Esophagus muscularis mucosa (tissue), 4 donors: ENCODE measurements at regions not wholly inside any gene's neighbourhood (a gene's known extent, or its start where the extent isn't known, plus 50 kb on each side); places are given as distances from the start of the nearest gene placed in this dataset.

Source experiments
- DNase-seq: peaks from one replicate; pipeline ENCODE4 v3.0.0-alpha.2; 2017; ENCODE audit errors: extremely low spot score
- H3K27ac ChIP-seq, 4 donors: fragments of 200-600 bp; sonication (generic); replicated peaks in 1 of 4; 1 replicate in 3 of 4; 2 replicates in 1 of 4; pipeline ENCODE4 v1.5.1; 2016 to 2019; ENCODE audit warnings: mild to moderate bottlenecking in 1 of 4
- H3K27me3 ChIP-seq, 4 donors: fragments of 200-600 bp; sonication (generic); one replicate each; pipeline versions ENCODE4 v1.5.1 to v1.6.0; 2016 to 2019
- H3K36me3 ChIP-seq, 4 donors: fragments of 200-600 bp; sonication (generic); one replicate each; pipeline ENCODE4 v1.5.1; 2016 to 2019
- H3K4me1 ChIP-seq, 4 donors: fragments of 200-600 bp; sonication (generic); one replicate each; pipeline ENCODE4 v1.5.1; 2016 to 2019
- H3K4me3 ChIP-seq, 4 donors: fragments of 200-600 bp; sonication (generic); 1 replicate in 2 of 4; 2 replicates in 2 of 4; pipeline ENCODE4 v1.5.1; 2016 to 2019; ENCODE audit warnings: mild to moderate bottlenecking in 4 of 4, moderate library complexity in 1 of 4
- H3K9me3 ChIP-seq, 4 donors: fragments of 200-600 bp; sonication (generic); 1 replicate in 3 of 4; 2 replicates in 1 of 4; pipeline ENCODE4 v1.5.1; 2016 to 2019
- EP300 ChIP-seq: sonication (generic); formaldehyde crosslinking; IDR thresholded peaks from one replicate; pipeline ENCODE4 v1.6.1; 2017; ENCODE audit warnings: antibody characterized with exemption
- POLR2A ChIP-seq: fragments of 450-650 bp; IDR thresholded peaks from one replicate; pipeline ENCODE4 v1.6.1; 2017; ENCODE audit warnings: antibody characterized with exemption, moderate library complexity, mild to moderate bottlenecking, low read depth
- POLR2AphosphoS5 ChIP-seq, 2 donors: sonication (generic); formaldehyde crosslinking; IDR thresholded peaks; one replicate each; pipeline ENCODE4 v1.6.1; 2017; ENCODE audit warnings: antibody characterized with exemption in 2 of 2
- WGBS: methylation state at CpG from one replicate; pipeline ENCODE4 v1.1.5; 2018; 5-methylcytosine and 5-hydroxymethylcytosine counted together
- intact Hi-C: fragments of 100-400 bp; cut with DNase I; formaldehyde crosslinking; loops from one replicate; pipeline ENCODE4 v1.15.1; 2023
- TF ChIP-seq, protein P1 (sequence below), 3 experiments: fragments of 200-600 bp in 2 of 3; fragments of 450-650 bp in 1 of 3; sonication (generic) in 2 of 3; IDR thresholded peaks; one replicate each; pipeline ENCODE4 v1.5.1; 2017 to 2019; ENCODE audit warnings: antibody characterized with exemption in 3 of 3, mild to moderate bottlenecking in 2 of 3, moderate library complexity in 1 of 3

DNA sequence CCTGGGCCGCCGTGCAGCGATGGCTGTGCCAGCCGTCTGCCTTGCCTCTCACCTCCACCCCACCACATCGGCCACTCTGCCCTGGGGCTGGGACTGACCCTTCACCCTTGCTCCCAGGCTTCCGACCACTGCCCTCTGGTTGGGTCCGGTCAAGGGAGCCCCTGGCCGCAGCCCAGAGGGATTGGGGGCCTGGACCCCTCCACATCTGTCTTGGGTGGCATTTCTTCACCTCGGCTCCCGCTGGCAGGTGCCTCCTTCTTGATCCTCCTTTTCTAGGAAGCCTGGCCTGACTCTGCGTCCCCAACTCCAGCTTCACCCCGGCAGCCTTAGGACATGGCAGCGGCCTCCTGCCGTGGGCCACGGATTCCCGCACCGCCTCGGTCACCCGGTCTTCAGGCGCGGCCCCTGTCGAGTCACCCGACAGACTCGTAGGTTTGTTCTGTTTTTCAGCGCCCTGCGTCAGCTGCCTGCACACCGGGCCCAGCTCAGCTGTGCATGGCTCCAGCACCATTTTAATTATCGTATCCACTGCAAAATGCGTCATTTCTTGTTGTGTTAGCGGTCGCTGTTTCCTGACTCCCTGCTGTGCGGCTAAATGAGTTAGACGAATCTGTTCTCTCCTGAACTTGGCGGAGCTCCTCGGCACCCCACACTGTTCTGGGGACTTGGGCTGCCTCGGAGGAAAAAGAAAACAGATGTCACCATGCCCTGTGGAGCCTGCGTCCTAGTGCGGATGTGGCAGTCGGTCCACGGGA lies 124.0 kb downstream of the FAM53A start:
- peaks cover 0 to 95% (median 23%) of the 10 kb centered on the region in 4 donors for H3K27me3 ChIP-seq
- peaks cover 0 to 3% (median 0%) of the 10 kb centered on the region in 4 donors for H3K4me1 ChIP-seq
- no peak for DNase-seq
- no peak overlapping the region for H3K4me3 ChIP-seq
- no peak overlapping the region for H3K27ac ChIP-seq
- 86% methylated on average over 35 of the region's 40 CpGs for WGBS
- H3K9me3 ChIP-seq: no peaks in the 10 kb centered on the region
- no peak for TF ChIP-seq EP300
- TF ChIP-seq, protein P1, sequence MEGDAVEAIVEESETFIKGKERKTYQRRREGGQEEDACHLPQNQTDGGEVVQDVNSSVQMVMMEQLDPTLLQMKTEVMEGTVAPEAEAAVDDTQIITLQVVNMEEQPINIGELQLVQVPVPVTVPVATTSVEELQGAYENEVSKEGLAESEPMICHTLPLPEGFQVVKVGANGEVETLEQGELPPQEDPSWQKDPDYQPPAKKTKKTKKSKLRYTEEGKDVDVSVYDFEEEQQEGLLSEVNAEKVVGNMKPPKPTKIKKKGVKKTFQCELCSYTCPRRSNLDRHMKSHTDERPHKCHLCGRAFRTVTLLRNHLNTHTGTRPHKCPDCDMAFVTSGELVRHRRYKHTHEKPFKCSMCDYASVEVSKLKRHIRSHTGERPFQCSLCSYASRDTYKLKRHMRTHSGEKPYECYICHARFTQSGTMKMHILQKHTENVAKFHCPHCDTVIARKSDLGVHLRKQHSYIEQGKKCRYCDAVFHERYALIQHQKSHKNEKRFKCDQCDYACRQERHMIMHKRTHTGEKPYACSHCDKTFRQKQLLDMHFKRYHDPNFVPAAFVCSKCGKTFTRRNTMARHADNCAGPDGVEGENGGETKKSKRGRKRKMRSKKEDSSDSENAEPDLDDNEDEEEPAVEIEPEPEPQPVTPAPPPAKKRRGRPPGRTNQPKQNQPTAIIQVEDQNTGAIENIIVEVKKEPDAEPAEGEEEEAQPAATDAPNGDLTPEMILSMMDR (IDR thresholded peaks at IDR 0.05): no peak
- TF ChIP-seq POLR2AphosphoS5 (IDR thresholded peaks at IDR 0.05): no peak
- no peak for TF ChIP-seq POLR2A
- intact Hi-C loops: no loop called here
- no peaks in the 10 kb centered on the region for H3K36me3 ChIP-seq

DNA sequence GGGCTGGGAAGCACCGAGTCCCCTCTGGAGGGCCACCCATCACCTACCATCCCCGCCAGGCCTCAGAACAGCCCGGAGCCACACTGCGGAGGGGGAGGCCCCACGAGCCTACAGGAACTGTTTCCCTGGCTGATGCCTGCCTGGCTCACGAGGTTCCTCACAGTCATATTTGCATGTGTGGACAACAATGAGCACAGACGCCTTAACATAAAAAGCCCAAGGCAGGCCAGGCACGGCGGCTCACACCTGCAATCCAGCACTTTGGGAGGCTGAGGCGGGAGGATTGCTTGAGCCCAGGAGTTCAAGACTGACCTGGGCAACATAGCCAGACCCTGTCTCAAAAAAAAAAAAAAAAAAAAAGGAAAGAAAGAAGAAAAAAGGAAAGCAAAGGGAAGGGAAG lies 125.9 kb downstream of the FAM53A start:
- peaks cover 0 to 95% (median 15%) of the 10 kb centered on the region in 4 donors for H3K27me3 ChIP-seq
- intact Hi-C loops: no loop called here
- H3K4me1 ChIP-seq: peaks cover 0 to 3% (median 0%) of the 10 kb centered on the region in 4 donors
- H3K27ac ChIP-seq: no peak overlapping the region
- TF ChIP-seq EP300 (no peak), POLR2A (no peak), POLR2AphosphoS5 (IDR thresholded peaks at IDR 0.05) (no peak)
- TF ChIP-seq, protein P1 (IDR thresholded peaks at IDR 0.05): no peak
- WGBS: 81% methylated on average over 4 of the region's 10 CpGs
- no peaks in the 10 kb centered on the region for H3K9me3 ChIP-seq
- no peaks in the 10 kb centered on the region for H3K36me3 ChIP-seq
- DNase-seq: no peak
- H3K4me3 ChIP-seq: no peak overlapping the region

DNA sequence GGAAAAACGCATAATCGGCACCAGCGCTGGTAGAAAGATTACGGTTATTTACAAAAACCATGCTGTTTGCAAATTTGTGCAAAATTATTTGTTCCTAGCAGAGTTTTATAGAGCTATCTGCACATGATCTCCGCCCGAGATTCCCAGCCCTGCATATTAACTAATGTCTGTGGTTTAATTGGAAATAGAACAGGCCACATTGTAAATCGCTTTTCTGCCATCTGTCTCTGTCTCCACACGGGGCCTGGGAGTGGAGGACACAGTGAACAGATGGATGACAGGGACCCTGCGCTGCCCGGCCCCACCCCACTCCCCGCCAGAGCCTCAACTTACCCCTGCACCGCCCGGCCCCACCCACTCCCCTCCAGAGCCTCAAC lies 126.9 kb downstream of the FAM53A start:
- 62% methylated on average over 10 of the region's 13 CpGs for WGBS
- intact Hi-C loops: no loop called here
- DNase-seq: no peak

DNA sequence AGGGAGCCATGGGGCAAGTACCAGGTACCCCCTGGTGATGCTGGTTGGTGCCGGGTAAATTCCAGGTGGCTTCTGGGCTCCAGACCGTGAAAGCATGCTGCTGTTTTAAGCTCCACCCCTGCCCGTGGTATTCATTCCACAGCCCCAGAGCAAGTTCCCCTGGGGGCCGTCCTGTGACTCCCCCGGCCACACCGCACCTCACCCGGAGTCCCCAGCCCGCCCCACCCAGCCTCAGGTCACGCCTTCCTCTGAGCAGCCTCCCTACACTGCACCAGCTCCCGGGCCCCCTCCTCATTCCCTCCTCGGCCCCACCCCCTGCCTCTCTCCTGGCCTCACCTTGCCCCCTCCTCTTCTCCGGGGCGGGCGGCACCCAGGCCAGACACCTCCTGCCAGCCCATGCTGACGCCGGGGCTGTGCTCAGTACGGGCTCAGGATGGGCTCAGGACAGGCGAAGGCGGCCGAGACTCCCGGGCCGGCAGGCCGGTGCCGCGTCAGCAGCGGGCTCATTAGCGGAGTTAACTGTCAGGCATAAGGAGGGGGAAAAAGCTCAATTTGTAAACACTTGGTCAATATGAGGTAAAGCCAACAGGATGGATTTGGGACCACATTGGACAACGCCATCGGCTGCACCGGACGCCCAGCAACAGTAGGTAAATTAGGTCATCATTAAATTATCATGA lies 127.4 kb downstream of the FAM53A start:
- Histone ChIP-seq H3K4me3 (no peak overlapping the region), H3K27ac (no peak overlapping the region), H3K9me3 (no peaks in the 10 kb centered on the region), H3K4me1 (peaks cover 0 to 3% (median 0%) of the 10 kb centered on the region in 4 donors), H3K27me3 (peaks cover 0 to 92% (median 10%) of the 10 kb centered on the region in 4 donors), H3K36me3 (no peaks in the 10 kb centered on the region)
- no peak for DNase-seq
- TF ChIP-seq EP300 (no peak), POLR2A (no peak), POLR2AphosphoS5 (IDR thresholded peaks at IDR 0.05) (no peak)
- TF ChIP-seq, protein P1 (IDR thresholded peaks at IDR 0.05): no peak
- 16% methylated on average over 24 of the region's 31 CpGs for WGBS
- intact Hi-C loops: no loop called here

More for the DNA sequence above, 126.9 kb downstream of the FAM53A start:
- no peaks in the 10 kb centered on the region for H3K9me3 ChIP-seq
- TF ChIP-seq, protein P1 (IDR thresholded peaks at IDR 0.05): no peak
- TF ChIP-seq POLR2AphosphoS5 (IDR thresholded peaks at IDR 0.05): no peak
- H3K4me1 ChIP-seq: peaks cover 0 to 3% (median 0%) of the 10 kb centered on the region in 4 donors
- H3K27ac ChIP-seq: no peak overlapping the region
- no peaks in the 10 kb centered on the region for H3K36me3 ChIP-seq
- no peak overlapping the region for H3K4me3 ChIP-seq
- peaks cover 0 to 95% (median 10%) of the 10 kb centered on the region in 4 donors for H3K27me3 ChIP-seq
